SH-SY5Y (cell line): ENCODE measurements at regions not wholly inside any gene's neighbourhood (a gene's known extent, or its start where the extent isn't known, plus 50 kb on each side); places are given as distances from the start of the nearest gene placed in this dataset.

Source experiments
- GATA2 ChIP-seq: IDR thresholded peaks from 2 replicates; pipeline ENCODE4 v1.6.1; 2011; ENCODE audit warnings: mild to moderate bottlenecking, low read depth, low read length
- GATA3 ChIP-seq: IDR thresholded peaks from 2 replicates; pipeline ENCODE4 v1.6.1; 2011; ENCODE audit warnings: low read depth, mild to moderate bottlenecking, low read length, moderate library complexity

- no peak for TF ChIP-seq GATA2
- TF ChIP-seq GATA3: no peak
Observed at GRCh38 chr12:83197483-83197914, 510.8 kb downstream of the TMTC2 start.
